Suprapubic skin (tissue), 4 donors: ENCODE measurements at regions not wholly inside any gene's neighbourhood (a gene's known extent, or its start where the extent isn't known, plus 50 kb on each side); places are given as distances from the start of the nearest gene placed in this dataset.

ENCODE experiments used
- EP300 ChIP-seq: sonication (generic); formaldehyde crosslinking; IDR thresholded peaks from one replicate; pipeline ENCODE4 v1.6.1; 2017; ENCODE audit warnings: antibody characterized with exemption
- POLR2A ChIP-seq, 2 donors: fragments of 450-650 bp; IDR thresholded peaks; one replicate each; pipeline ENCODE4 v1.6.1; 2017; ENCODE audit warnings: antibody characterized with exemption in 2 of 2, mild to moderate bottlenecking in 2 of 2, moderate library complexity in 2 of 2
- POLR2AphosphoS5 ChIP-seq, 3 donors: sonication (generic); formaldehyde crosslinking; IDR thresholded peaks; one replicate each; pipeline ENCODE4 v1.6.1; 2017; ENCODE audit warnings: antibody characterized with exemption in 3 of 3
- TF ChIP-seq, protein P1 (sequence below), 2 donors: fragments of 200-600 bp in 1 of 2; fragments of 450-650 bp in 1 of 2; sonication (generic) in 1 of 2; IDR thresholded peaks; one replicate each; pipeline ENCODE4 v1.5.1; 2016 to 2019; ENCODE audit warnings: antibody characterized with exemption in 2 of 2, mild to moderate bottlenecking in 1 of 2, moderate library complexity in 1 of 2

DNA sequence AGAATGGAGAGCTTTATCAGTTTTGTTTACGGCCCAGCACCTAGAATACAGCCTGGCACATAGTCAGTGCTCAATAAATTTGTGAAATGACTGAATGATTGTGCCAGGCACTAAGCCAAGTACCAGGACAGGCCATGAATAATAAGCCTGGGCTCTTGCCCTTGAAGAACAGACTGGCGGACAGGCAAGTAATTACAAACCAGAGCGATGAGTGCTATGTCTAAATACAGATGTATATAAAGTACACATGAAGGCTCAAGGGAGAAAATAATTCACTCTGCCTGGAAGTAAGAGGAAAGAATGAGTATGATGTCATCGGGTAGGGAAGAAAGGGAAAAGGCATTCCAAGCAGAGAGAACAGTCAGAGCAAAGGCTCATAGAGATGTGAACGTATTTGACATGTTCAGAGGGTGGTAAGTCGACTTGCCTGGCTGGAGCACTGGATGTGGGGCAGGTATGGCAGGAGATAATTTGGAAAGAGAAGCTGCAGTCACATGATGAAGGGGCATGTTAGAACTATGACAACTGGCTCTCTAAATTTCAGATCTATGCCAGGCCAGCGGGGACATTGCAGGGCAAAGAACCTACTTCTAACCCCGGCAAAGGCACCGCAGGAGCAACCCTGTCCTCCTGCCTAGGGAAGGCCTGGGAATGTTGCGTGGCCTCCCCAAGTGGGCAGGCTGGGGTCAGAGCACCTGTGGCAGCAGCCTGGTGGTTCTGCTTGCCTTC lies 94.9 kb upstream of the EPCAM start:
- no peak for TF ChIP-seq POLR2A (IDR thresholded peaks at IDR 0.05)
- TF ChIP-seq, protein P1, sequence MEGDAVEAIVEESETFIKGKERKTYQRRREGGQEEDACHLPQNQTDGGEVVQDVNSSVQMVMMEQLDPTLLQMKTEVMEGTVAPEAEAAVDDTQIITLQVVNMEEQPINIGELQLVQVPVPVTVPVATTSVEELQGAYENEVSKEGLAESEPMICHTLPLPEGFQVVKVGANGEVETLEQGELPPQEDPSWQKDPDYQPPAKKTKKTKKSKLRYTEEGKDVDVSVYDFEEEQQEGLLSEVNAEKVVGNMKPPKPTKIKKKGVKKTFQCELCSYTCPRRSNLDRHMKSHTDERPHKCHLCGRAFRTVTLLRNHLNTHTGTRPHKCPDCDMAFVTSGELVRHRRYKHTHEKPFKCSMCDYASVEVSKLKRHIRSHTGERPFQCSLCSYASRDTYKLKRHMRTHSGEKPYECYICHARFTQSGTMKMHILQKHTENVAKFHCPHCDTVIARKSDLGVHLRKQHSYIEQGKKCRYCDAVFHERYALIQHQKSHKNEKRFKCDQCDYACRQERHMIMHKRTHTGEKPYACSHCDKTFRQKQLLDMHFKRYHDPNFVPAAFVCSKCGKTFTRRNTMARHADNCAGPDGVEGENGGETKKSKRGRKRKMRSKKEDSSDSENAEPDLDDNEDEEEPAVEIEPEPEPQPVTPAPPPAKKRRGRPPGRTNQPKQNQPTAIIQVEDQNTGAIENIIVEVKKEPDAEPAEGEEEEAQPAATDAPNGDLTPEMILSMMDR (IDR thresholded peaks at IDR 0.05), result no peak
- no peak for TF ChIP-seq EP300
- TF ChIP-seq POLR2AphosphoS5 (IDR thresholded peaks at IDR 0.05), result no peak
